NCI-H1436 treated with DMSO at 0.1 percent for 48 hours (cell line): ENCODE measurements at regions not wholly inside any gene's neighbourhood (a gene's known extent, or its start where the extent isn't known, plus 50 kb on each side); places are given as distances from the start of the nearest gene placed in this dataset.
A peak's percentile ranks its signal among the peaks of the same experiment; 100 is the strongest.

Experiments
- DNase-seq: peaks from one replicate; lab custom pipeline; 2025; lab: John Stamatoyannopoulos, UW

- no peak for DNase-seq
Observed at GRCh38 chr6:166009385-166010031, 158.1 kb downstream of the TBXT start.

GRCh38 chr6:166008441-166009369 lies 158.9 kb downstream of the TBXT start:
- no peak for DNase-seq

GRCh38 chr6:166007349-166008263 lies 160.0 kb downstream of the TBXT start:
- DNase-seq = no peak

- DNase-seq = no peak
Observed at GRCh38 chr6:166006900-166007301, 160.8 kb downstream of the TBXT start.

GRCh38 chr6:166005944-166006899 lies 161.4 kb downstream of the TBXT start:
- peak; percentile 54 for DNase-seq

- no peak for DNase-seq
Observed at GRCh38 chr6:166005401-166005943, 162.2 kb downstream of the TBXT start.

- DNase-seq = no peak
Observed at GRCh38 chr6:166004876-166005275, 162.8 kb downstream of the TBXT start.

- no peak for DNase-seq
Observed at GRCh38 chr6:166004471-166004870, 163.2 kb downstream of the TBXT start.

- DNase-seq = no peak
Observed at GRCh38 chr6:166003569-166003968, 164.1 kb downstream of the TBXT start.

GRCh38 chr6:166001359-166001758 lies 166.3 kb downstream of the TBXT start:
- DNase-seq = no peak

GRCh38 chr6:165999279-165999678 lies 168.4 kb downstream of the TBXT start:
- DNase-seq = no peak

GRCh38 chr6:165998072-165998471 lies 169.6 kb downstream of the TBXT start:
- DNase-seq = no peak

GRCh38 chr6:165991341-165991740 lies 176.3 kb downstream of the TBXT start:
- DNase-seq = no peak

GRCh38 chr6:165990216-165990615 lies 177.4 kb downstream of the TBXT start:
- DNase-seq = no peak

GRCh38 chr6:165988757-165989456 lies 178.7 kb downstream of the TBXT start:
- no peak for DNase-seq

GRCh38 chr6:165988302-165988756 lies 179.3 kb downstream of the TBXT start:
- no peak for DNase-seq

GRCh38 chr6:165987483-165988301 lies 180.0 kb downstream of the TBXT start:
- DNase-seq = no peak

- no peak for DNase-seq
Observed at GRCh38 chr6:165986914-165987482, 180.7 kb downstream of the TBXT start.
